EH (cell line): ENCODE measurements at regions not wholly inside any gene's neighbourhood (a gene's known extent, or its start where the extent isn't known, plus 50 kb on each side); places are given as distances from the start of the nearest gene placed in this dataset.

Experiments used
- DNase-seq: peaks from one replicate; pipeline ENCODE4 v3.0.0-alpha.2; 2015; ENCODE audit warnings: low read depth

DNA sequence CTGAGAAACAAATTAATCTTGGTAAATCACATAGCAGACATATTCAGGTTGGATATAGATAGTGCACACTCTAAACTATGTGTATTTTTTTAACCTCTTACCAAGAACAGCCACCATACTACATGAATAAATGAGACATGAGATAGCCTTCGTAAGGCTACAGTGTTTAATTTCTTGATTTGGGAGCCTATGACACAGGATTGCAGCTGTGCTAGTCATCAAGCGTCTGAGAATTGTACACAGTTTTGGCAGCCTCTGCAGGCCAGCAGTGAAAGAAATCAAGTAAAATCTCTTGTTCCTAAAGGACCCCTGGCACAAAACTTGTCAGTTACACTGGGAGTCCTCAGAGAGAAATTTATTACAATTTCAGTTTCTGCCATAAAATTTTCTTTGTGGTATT lies 236.1 kb downstream of the C12orf50 start:
- no peak for DNase-seq

GRCh38 chr12:87784350-87784749 lies 244.9 kb downstream of the C12orf50 start:
- DNase-seq, result no peak

DNA sequence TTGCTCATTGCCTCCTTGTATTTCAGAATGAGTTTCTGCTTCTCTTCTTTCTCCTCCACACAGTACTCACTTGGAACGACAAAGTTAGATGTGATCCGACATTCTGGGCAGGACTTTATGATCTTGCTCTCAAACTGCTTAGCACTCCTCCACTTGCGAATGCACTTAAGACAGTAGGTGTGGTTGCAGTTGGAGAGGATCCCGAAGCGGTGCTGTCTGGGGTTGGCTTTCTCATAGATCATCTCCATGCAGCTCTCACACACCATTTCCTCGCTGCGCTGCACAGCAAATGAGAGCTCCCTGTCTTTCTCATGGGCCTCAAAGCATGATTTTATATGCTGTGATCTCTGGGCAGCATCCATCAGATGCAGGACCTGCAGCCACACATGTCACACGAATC lies 245.7 kb downstream of the C12orf50 start:
- no peak for DNase-seq

DNA sequence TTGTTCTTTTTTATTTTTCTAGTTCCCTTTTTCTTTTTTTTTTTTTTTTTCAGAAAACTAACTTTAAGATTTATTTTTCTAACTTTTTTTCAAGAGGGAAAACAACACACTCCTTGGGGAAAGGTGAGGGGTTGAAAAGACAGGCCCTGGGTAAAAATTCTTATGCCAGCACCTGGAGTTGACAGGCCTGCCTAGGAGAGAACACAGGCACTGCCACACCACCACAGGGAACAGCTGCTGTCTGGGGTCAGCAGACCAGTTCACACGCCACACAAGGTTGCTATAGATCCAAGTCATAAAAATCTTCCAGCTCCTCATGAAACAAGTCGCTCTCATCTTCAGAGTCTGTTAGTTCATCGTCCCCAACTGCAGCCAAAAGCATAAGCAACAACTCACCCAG lies 246.4 kb downstream of the C12orf50 start:
- DNase-seq, result no peak

- DNase-seq, result no peak
These were observed 249.2 kb downstream of the C12orf50 start for GRCh38 chr12:87779858-87780498.

GRCh38 chr12:87779016-87779415 lies 250.2 kb downstream of the C12orf50 start:
- no peak for DNase-seq

DNA sequence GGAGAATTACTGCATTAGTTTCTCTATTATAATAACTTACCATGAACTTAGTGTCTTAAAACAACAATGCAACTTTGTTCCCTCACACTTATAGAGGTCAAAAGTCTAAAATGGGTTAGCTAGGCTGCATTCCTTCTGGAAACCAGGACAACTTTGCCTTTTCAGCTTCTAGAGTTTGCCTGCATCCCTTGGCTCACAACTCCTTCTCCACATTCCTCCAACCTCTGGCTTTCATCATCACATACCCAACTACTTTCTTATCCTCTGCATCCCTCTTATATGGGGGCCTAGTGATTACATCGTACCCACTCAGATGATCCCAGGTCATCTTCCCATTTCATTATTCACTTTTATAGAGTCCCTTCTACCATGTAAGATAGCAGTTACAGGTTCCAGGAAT lies 251.1 kb downstream of the C12orf50 start:
- no peak for DNase-seq

GRCh38 chr12:87775784-87776183 lies 253.4 kb downstream of the C12orf50 start:
- no peak for DNase-seq

DNA sequence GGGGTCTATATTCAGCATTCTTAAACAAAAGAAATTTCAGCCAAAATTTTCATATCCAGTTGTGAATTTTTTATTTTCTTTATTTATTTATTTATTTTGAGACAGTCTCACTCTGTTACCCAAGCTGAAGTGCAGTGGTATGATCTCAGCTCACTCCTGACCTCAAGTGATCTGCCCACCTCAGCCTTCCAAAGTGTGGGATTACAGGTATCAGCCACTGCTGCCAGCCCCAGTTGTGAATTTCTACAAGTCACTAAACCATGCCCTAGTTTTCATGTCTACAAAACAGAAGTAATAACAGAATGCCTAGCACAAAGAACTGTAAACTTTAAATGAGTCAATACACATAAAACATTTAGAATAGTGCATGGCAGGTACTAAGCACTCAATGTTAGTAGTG lies 254.2 kb downstream of the C12orf50 start:
- DNase-seq, result no peak

- no peak for DNase-seq
These were observed 256.8 kb downstream of the C12orf50 start for GRCh38 chr12:87772401-87772800.

GRCh38 chr12:87768501-87769287 lies 260.5 kb downstream of the C12orf50 start:
- no peak for DNase-seq

DNA sequence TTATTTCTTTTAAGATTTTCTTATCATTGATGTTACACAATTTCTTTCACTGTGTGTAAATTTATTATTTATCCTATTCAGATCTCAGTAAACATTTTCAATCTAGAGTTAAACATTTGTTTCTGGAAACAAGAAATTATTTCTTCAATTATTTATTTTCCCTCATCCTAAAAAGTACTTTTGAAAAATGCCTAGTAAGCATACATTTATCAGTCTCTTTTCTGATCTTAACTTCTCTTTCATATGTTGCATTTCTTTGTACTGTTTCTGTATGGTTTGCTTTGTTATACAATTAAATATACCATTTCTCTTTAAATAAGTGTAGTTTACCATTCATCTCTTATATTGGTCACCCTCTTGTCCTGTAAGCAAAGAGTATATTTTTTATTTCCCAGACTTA lies 263.2 kb downstream of the C12orf50 start:
- no peak for DNase-seq

- no peak for DNase-seq
These were observed 268.3 kb downstream of the C12orf50 start for GRCh38 chr12:87760943-87761342.

- no peak for DNase-seq
These were observed 270.9 kb downstream of the C12orf50 start for GRCh38 chr12:87758271-87758670.

- DNase-seq, result no peak
These were observed 272.5 kb downstream of the C12orf50 start for GRCh38 chr12:87756721-87757120.

GRCh38 chr12:87756111-87756510 lies 273.1 kb downstream of the C12orf50 start:
- peak; percentile 25 for DNase-seq

DNA sequence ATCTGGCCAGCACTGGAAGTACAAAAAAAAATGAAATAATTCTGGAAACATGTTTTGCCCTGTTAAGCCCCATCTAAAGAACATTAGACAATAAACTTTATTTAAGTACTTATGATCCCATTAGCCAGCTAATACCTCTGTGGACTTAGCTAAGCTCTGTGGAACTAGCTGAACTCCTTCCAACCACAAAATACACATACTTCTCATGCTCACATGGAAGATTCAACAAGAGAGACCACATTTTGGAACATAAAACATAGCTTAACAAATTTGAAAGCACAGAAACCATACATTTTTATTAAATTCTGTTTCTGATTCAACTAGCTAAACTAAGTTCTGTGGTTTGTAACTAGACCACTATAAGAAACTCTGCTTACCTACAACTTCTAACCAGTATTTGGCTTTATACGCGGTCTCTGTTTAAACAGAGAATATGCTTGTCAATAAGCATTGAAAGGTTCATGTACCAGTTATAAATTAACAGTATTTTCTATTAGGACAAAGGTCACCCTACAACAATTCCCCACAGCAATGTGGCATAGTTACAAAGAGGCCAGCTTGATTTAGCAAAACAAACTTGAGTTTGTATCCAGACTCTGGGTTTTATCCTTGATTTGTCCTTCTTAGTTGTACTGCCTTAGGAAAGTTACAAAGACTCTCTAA lies 300.1 kb downstream of the C12orf50 start:
- DNase-seq, result no peak

GRCh38 chr12:87720967-87721366 lies 308.2 kb downstream of the C12orf50 start:
- no peak for DNase-seq

DNA sequence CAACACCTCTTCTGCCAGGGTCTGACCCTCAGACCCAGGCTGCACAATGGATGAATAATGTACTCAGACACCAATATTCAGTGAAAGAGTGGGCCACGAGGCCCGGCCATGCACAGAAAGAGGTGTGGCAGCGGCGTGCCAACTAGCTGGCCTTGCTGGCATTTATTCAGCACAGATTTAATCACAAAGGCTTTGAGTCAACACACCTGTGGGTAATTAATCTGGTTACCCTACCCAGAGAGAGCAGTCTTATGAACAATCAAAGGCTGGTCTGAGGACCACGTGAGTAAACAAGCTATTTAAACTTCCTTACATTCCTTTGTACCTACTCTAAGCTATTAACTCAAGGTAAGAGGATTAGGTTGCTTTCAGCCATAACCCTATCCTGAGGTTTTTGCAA lies 324.8 kb downstream of the C12orf50 start:
- no peak for DNase-seq

GRCh38 chr12:87690236-87690810 lies 338.9 kb downstream of the C12orf50 start:
- DNase-seq, result no peak

GRCh38 chr12:87689196-87689595 lies 340.0 kb downstream of the C12orf50 start:
- DNase-seq, result no peak

- DNase-seq, result no peak
These were observed 341.8 kb downstream of the C12orf50 start for GRCh38 chr12:87687362-87687761.

DNA sequence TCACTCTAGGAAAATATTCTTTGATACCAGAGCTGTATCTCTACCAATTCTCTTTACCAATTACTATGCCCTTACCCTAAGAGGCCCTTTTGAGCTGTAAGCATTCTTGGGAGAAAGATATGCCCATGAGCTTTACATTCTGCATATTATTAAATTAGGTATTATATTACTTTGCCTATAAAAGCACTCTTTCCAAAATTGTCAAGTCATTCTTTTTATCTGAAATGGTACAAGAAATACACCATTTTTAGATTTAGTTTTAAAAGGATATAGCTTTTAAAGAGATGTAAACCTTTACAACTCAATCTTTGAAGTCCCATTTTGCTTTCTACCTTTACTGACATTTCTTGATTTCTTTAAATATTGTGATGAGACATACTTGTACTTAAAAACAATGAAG lies 343.5 kb downstream of the C12orf50 start:
- DNase-seq, result no peak
